NCI-H2171 (cell line): ENCODE measurements at regions not wholly inside any gene's neighbourhood (a gene's known extent, or its start where the extent isn't known, plus 50 kb on each side); places are given as distances from the start of the nearest gene placed in this dataset.
"Not testable (repeated sequence)": the region's sequence is repeated elsewhere in the genome, so short reads cannot be mapped to it uniquely, and the experiment has no call there.

Experiments used
- DNase-seq: peaks from one replicate; lab custom pipeline; 2025; lab: John Stamatoyannopoulos, UW

DNA sequence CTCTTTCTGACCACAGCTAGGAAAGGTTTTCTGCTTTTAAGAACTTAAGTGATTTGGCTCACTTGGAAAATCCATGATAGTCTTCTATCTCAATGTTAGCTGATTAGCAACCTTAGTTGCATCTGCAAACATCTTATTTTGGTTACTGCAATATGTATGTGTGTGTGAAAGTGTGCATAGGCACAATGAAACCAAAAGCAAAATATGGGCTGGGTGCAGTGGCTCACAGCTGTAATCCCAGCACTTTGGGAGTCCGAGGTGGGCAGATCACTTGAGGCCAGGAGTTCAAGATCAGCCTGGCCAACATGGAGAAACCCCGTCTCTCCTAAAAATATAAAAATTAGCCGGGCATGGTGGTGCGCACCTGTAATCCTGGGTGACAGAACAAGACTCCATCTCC lies 246.9 kb upstream of the NCAM1 start:
- DNase-seq = not testable (repeated sequence)

DNA sequence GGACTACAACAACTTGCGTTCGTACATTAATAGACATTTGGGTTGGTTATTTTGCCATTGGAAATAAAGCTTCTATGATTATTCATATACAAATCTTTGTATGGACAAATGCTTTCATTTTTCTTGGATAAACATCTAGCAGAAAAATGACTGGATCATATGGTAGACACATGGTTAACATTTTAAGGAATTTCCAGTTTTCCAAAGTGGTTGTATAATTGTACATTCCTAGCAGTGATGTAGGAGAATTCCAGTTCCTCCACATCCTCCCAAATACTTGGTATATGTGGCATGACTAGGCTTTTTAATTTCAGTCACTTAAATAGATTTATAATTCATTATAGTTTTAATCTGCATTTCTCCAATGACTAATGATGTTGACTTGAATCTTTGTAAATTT lies 246.2 kb upstream of the NCAM1 start:
- no peak for DNase-seq

DNA sequence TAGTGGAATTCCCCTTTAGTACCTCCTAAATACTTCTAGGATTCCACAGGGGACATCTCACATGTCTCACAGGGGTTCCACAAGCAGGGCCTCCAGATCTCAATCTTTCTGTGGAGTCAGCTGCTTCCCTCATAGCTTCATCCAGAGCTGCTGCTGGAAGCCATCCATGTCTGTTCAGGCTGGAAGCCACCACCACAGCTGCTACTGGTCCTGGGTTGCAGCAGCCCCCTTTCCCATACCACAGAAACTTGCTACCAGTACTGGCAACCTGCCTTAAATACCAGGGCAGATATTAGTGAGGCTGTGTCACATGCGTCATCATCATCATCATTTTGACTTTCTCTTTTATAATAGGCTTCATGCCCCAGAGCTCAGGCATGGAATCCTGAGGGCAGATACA lies 242.7 kb upstream of the NCAM1 start:
- no peak for DNase-seq

DNA sequence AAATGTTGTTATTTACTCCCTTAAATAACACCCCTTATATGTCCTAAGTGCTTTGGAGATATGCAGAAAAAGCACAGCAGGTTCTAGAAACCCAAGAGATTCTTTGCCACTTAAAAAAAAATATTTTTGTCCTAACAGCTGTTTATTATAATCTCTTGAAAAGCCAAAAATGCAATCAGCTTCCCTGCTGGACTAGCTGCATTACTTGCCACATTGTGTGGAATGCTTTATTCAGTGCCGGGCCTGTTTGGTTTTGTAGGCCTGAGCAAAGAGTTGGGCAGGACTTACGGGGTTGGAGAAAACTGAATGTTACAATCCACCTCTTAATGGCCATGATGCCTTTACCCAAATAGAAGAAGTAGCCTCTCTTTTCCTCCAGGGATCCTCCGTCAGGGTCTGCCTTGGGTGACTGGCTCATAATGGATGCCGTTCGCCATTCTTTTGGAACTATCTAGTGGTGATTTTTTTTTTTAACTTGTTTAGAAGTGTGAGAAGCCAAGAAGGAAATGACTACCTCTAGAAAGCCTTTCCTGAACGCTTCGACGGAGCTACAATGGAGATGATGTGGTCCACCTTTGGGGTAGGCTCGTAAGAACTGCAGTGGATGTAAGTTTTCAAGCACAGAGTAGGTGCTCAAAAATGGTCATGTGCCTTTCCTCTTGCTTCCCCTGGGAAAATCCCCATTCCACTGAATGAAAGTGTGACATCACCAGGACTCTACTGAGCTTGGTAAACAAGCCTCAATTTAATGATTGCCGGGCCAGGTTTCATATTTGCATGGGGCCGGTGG lies 241.3 kb upstream of the NCAM1 start:
- DNase-seq = no peak

DNA sequence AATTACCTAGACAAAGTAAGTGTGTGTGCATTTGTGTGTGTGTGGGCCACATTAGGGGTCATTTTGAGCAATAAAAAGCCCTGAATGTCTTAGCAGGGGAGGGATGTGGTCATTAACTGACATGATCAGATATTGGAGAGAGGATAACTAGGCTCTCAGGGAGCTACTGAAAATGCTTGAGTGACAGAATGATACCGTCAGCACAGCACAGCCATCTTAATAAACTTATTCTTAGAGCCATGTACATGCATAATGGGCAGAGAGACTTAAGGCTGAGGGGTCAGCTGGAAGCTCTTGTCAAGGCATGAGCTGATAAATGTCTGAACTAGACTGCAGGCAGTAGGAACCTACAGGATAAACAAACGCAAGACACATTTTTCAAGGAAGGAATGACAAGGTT lies 239.1 kb upstream of the NCAM1 start:
- DNase-seq = no peak

DNA sequence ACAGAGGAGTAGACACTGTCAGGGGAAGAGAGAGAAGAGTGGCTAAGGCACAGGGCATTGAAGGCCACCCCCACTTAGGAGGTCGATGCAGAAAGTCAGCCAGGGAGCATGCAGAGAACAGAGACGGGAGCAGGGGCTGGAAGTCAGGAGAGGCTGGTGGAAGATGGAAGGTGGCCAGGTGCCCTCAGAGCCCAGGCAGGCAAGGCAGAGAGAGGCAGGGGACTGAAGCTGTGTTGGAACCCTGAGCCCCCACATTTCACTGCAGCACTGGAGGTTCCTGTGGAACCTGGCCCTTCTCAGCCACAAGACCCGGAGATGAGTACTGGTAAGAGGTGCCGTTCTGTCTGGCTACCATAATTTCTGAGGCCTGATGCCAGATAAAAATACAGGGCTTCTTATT lies 238.3 kb upstream of the NCAM1 start:
- DNase-seq = no peak

DNA sequence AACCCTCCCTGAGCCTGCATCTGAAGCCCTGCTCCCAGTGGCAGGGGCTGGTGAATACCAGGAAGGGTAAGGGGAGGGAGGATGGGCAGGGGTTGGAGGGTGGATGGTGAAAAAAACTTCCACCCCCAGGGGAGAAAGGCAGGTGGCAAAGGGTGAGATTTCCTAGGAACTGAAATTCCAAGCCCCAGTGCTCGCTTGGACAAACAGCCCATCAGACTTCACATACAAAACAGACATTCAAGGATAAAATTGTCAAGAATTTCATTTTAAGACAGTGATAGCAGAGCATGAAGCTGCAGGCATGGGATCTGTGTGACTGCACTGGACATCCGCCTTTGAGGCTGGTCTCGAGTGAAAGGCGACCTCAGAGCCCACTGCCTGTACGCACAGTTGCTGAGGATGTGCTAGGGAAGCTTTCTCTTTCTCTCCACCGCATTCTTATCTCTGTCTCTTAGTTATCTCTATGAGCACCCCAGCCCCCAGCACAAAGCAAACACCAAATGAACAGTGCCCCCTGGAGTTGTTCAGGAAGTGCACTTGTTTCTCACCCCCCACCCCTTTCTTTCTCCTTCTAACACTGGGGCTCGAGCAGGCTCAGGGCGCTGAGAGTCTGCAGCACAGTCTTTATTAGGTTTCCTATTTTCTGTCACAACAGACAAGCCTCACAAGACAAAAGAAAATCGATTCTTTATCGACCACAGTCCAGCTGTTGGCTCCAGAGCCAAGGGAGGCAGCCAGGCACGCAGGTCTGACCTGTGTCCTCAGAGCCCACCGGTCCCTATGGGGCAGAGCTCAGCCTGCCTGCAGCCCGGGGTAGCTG lies 237.3 kb upstream of the NCAM1 start:
- no peak for DNase-seq

DNA sequence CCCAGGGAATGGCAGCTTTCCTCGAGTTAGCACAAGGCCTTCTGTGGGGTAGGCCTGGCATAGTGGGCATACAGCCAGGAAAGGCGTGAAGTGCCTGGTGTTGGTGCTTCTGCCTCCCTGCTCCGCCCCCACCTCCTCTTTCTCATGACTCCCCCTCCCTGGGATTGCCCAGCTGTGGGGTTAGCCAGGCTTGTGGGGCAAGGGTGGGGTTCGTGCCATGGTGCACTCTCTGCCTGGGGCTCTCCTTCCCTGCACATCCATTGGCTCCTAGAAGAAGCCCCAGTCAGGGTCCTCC lies 236.8 kb upstream of the NCAM1 start:
- DNase-seq = no peak

DNA sequence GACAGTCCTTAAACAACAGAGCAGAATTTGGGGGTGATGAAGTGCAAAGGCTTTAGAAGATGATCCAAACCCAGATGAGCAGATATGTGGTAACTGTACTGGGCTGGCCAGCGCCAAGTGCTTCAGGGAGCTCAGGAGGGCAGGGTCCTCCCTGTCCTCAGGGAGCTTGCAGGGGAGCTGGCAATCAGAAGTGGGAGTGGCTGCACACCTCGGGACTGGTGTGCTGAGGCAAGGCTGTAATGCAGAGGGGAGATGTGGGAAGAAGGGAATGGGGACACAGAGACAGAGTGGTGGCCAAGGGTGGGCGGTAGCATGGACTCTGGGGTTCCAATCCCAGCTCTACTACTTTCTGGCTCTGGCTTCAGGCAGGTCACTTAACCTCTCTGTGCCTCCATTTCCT lies 235.6 kb upstream of the NCAM1 start:
- no peak for DNase-seq

DNA sequence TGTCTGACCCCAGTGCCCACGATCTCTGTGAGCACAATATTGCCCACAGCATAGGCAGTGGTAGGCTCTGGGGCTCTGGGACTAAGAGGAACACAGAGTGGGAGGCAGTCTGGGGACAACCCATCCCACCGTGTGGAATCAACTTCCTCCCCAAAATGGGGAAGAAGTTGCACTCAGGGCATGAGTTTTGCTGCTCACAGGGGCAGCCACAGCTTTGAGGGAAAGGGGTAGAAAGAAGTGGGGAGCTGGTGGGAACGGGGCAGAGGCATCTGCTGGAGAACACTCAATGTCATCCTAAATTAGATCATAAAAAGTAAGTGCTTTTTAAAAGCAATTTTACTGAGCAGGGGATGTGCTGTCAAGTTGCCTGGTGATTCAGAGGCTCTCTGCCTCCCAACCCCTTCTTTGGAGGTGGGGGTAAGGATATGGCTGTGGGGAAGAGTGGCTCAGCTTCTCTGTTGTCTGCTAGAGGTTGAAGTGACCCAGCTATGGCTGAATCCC lies 233.8 kb upstream of the NCAM1 start:
- no peak for DNase-seq

DNA sequence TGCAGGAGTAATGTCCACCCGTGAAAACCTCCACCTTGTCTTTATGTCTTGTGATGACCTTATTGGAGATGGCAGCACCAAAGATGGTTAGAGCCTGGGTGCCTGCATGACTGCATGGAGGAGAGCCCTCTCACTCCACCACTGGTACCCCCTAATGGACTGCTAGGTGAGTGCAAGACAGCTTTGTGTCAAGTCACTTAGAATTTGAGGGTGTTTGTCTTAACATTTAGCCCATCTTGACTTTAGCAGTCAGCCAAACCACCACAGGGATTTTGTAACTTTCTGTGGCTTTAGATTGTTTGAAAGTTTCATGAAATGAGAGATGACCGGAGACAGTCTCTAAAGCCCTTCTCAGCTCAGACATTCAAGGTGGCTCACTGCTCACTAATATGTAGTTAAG lies 232.9 kb upstream of the NCAM1 start:
- no peak for DNase-seq

DNA sequence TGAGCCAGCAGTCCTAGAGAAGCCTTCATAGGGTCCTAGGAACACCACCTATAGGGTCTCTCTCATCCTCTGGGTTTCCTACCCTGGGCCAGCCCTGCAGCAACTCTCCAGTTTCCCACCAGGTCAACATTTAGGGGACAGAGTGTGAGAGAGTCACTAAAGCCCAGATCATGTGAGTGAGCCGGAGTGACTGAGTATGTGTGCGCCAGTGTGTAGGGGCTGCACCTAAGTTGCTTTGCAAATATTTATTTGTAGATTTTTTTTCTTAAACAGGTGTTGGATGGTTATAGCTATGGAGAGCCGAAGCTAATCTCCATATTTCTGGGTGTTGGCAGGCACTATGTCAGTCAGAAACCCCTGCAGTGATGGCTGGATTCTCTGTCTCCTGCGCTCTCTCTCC lies 232.5 kb upstream of the NCAM1 start:
- no peak for DNase-seq

DNA sequence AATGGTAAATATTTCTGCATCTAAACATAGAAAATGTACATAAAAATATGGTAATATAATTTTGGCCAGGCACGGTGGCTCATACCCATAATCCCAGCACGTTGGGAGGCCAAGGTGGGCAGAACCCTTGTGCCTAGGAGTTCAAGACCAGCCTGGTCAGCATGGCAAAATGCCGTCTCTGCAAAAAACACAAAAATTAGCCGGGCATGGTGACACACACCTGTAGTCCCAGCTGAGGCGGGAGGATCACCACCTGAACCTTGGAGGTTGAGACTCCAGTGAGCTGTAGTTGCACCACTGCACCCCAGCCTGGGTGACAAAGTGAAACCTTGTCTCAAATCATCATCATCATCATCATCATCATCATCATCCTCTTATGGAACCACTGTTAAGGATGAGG lies 230.6 kb upstream of the NCAM1 start:
- no peak for DNase-seq

DNA sequence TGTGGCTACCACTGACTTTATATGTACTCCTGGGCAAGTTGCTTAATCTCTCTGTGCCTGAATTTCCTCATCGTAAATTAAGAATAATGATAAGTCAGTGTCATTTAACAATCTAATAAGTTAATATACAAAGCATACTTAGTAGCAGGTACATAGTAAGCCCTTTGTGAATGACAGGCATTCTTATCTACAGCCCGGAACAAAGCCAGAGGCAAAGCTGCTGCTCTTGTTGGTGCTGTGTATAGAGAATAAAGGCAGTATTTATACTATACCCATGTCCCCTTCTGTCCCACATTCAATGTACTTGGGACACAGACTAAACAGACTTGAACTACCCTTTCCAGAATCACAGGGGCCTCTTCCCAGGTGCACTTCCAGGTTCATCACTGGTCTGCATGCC lies 229.7 kb upstream of the NCAM1 start:
- DNase-seq = no peak

DNA sequence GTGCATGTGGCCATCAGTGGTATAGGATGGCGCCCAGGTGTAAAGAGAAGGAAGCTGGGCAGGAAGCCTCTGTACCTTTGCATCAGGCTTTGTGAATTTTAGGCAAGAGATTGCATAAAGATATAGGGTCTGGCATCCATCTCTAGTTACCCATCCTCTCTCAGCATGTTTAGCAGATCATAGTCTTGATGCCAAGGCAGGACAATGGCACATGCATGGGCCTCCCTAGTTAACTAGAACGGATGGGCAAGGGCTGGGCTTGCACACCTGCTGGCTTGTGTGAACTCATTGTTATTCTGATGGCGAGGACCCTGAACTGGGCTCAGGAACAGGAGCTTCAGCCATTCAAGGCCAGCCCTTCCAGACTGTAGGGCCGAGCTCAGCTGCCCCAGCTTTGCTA lies 229.2 kb upstream of the NCAM1 start:
- DNase-seq = no peak

DNA sequence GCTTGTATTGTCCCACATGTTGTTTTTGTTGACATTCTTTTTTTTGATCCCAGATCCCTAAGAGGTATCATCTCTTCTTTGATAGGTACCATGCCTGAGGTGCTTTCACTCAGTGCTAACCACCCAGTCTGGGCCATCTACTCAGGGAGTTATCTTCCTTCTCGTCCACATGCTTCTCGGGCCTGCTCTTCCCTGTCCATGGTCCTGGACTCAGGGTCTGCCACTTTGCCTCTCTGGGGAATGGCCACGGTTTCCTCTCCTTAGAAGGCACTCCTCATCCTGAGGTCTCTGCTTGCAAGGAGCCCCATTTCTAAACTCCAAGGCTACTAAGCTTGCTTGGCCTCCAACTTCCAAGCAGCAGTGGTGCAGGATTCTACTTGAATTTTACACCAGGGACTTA lies 227.0 kb upstream of the NCAM1 start:
- no peak for DNase-seq

DNA sequence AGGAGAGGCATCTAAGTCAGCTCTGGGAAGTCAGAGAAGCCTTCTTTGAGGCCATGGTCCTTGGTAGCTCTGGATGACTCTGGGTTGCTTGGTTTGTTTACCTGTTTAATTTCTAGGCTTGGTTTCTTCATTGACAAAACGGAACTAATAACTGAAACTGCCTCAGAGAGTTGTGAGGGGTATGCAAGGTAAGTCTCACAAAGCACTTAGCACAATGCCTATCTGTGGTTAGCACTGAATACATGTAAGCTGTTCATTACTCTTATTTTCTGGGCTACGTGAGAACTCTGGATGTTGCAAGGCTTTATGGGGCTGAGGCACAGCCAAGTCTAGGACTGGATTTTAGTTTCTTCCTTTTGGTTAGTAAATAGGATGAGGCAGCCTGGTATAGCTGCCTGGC lies 225.8 kb upstream of the NCAM1 start:
- DNase-seq = no peak

DNA sequence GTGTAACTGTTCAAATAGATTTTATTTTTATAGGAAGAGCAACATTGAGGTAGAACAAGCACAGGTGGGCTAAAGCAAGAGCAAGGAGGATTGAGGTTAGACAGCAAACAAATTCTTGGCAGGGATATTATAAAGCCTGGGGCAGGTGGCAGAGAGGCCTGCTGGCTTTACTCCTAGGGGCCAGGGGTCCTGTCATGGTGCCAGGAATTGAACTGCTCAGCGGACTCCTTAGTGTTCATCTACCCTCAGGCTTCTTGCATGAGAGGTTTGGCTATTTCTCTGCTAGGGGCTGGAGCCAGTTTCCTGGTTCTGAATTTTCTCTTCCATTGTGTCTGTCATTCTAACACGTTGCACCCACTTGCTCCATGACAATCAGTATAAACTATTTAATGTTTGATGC lies 217.2 kb upstream of the NCAM1 start:
- no peak for DNase-seq

DNA sequence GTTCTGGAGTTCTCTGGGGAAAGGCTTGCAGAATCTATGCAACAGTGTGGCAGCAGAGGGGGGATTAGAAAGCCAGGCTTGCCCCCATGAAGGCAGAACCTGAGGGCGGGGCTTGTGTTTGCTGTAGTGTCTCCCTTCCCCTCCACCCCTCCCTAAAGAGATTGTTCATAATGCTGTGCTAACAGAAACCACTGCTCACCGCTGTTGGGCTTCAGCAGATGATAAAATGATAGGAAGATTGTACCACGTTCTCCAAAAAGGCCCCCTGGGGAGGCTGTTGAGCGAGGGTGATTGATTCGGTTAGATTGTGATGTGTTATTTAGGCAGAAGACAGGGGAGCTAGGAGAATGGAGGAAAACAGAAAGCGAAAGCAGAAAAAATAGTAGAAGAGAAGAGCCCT lies 215.2 kb upstream of the NCAM1 start:
- DNase-seq = no peak

DNA sequence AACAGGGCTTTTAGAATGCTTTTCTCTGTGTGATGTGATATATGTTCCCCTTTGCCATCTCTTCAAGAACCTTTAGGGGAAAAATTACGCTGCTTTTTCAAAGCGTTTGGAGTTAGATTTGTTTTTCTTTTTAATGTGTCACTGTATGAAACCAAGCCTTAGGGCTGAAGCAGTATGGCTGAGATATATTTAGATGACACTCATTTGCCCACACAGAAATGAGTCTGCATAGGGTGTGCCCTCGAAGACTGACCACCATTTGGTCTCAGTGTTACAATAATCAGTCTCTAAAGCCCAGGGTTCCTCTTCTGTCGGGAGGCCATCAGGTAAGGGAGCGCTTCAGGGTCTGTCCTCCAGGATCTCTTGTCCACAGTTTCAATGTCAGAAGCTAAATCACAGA lies 213.0 kb upstream of the NCAM1 start:
- no peak for DNase-seq

DNA sequence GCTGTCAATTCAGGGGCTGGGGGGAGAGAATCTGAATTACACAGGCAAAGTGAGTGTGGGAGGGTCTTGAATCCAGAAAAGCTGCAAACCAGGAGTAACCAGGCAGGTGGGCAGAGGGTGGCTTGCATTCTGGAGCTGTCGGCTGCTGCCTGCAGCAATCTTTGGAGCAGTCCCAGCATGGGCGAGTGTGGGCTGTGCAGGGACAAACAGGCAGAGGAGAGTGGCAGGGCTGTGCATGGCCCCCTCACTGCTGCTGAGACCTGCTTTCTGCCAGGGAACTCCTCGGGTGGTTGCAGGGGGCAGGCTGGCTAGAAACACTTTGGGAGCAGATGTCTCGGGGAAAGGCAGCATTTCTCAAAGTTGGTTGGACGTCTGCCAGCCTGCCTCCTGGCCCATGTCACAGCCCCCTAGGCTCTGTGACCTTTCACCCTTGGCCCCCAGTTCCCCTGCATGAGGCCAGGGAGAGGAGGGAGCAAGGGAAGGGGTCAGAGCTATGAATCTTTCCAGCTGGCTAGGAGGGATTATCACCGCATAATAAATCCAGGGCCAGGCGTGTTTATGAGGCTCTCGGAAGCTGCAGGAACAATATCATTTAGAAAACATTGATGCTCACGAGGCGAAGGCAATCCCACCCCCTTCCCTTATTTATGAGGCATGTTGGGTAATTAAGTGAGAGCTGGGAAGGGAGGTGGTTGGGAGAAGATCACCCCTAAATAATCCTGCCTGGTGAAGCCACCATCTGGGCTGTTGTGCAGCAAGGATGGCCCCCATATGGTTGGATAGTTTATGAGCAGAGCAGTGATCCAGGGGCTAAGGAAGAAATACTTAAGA lies 212.3 kb upstream of the NCAM1 start:
- peak; percentile 79 for DNase-seq

DNA sequence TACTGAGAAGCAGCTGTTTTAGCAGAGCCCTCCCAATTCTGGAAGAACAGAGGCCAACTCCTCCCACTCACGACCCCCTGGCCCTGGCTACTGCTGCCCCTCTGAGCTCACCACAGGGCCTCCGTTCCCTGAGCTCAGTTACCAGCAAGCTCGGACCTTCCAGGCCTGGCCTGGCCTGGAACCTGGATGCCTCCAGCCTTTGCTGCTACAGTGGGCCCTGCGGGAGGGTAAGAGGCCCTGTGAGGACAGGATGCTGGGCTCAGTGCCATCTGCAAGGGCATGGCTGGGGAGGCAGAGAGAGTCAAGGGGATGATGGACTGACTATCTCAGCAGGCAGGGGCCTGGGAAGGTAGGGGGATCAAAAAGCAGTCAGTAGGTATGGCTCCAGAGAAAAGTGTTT lies 209.9 kb upstream of the NCAM1 start:
- no peak for DNase-seq

DNA sequence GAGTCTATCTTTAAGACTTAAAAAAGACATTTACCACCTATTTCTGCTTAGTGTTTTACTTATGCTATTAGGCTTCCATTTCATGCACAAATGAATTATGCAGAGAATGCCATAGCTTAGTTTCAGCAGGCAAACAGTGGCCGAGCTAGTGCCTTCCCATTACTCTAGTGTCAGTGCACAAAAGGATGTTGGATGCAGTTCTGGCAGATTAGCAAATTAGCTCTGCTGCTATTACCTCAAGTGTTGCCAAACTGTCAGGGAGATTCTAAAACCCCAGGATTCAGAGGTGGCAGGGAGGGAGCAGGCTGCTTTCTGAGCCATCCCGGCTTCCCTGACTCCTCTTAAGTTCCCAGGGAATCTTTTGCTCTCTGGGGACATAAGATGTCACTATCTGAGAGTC lies 209.4 kb upstream of the NCAM1 start:
- no peak for DNase-seq
